KG1 (cell line): ENCODE measurements at regions not wholly inside any gene's neighbourhood (a gene's known extent, or its start where the extent isn't known, plus 50 kb on each side); places are given as distances from the start of the nearest gene placed in this dataset.
"Not testable (repeated sequence)": the region's sequence is repeated elsewhere in the genome, so short reads cannot be mapped to it uniquely, and the experiment has no call there.

Source experiments
- DNase-seq: peaks from one replicate; lab custom pipeline; 2025; lab: John Stamatoyannopoulos, UW

- no peak for DNase-seq
Observed at GRCh38 chr6:76774781-76775384, 688.4 kb downstream of the HTR1B start.

- DNase-seq = no peak
Observed at GRCh38 chr6:76772951-76773350, 690.3 kb downstream of the HTR1B start.

DNA sequence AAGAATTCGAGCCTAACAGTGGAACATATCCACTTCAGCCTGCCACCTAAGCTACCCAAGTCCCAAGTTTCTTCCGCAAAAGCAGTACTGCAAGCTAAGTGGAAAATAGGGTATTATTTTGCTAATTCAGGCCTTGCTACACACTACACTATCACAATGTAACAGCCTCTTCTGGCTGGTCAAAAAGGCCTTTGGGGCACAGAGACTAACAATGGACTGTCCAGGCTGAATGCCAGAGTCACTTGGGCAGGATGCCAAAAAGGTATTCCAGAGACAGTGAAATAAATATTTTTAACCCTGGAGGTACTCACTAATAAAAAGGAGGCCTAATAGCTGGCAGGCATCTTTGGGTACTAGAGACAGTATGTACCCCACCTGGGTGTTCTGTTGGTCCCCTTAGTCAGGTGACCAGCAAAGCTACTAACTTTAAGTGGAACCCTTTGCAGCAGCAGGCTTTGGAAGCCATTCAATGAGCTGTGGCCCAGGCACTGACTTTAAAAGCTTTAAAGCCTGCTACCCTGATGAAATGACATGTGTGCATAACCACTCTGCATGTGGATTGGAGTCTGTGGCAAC, 692.1 kb downstream of the HTR1B start:
- DNase-seq = no peak

- no peak for DNase-seq
Observed at GRCh38 chr6:76770281-76770680, 693.0 kb downstream of the HTR1B start.

GRCh38 chr6:76768556-76768955, 694.7 kb downstream of the HTR1B start:
- DNase-seq = no peak

DNA sequence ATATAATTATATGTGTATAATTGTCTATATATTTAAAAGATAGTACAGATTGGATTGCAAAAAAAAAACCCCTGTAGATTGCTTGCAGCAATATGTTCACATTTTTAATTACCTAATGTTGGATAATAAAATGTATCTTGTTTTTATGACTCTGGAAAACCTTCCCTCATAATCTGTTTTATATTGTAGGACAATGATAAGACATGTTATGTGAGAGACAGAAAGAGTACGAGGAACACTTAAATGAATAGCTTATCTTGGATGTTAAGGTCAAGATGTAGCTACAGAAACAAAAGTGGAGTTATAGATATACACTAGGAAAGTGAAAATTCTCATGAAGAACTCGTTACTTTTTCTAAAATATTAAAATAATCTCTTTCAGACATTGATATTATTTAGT, 691.6 kb upstream of the IMPG1 start:
- no peak for DNase-seq

- no peak for DNase-seq
Observed at GRCh38 chr6:76752841-76753240, 680.4 kb upstream of the IMPG1 start.

DNA sequence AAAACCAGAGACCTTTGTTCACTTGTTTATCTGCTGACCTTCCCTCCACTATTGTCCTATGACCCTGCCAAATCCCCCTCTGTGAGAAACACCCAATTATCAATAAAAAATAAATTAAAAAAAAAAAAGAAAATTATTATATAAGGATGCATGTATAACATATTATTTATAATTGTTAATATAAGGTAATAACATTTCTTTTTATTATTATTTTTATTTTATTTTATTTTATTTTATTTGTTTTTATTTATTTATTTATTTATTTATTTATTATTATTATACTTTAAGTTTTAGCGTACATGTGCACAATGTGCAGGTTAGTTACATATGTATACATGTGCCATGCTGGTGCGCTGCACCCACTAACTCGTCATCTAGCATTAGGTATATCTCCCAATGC, 672.9 kb upstream of the IMPG1 start:
- not testable (repeated sequence) for DNase-seq

- not testable (repeated sequence) for DNase-seq
Observed at GRCh38 chr6:76744151-76744720, 671.8 kb upstream of the IMPG1 start.

DNA sequence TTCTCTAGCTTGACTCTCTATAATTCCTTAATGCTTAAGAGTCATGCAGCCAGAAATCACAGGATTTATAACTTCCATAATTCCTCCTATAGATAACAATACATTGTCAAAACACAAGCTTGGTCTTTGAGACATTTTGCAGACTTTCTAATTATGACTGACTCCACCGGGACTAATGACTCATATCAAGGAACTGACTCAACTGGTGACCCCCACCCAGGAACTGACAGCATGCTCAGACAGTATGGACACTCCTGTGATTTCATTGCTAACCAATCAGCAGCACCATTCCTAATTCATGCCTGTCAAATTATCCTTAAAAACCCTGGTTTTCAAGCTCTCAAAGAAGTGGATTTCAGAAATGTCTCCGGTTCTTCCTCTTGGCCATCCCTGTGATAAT, 670.5 kb upstream of the IMPG1 start:
- no peak for DNase-seq

- no peak for DNase-seq
Observed at GRCh38 chr6:76719449-76719848, 647.0 kb upstream of the IMPG1 start.

GRCh38 chr6:76708641-76709331, 636.3 kb upstream of the IMPG1 start:
- DNase-seq = no peak

DNA sequence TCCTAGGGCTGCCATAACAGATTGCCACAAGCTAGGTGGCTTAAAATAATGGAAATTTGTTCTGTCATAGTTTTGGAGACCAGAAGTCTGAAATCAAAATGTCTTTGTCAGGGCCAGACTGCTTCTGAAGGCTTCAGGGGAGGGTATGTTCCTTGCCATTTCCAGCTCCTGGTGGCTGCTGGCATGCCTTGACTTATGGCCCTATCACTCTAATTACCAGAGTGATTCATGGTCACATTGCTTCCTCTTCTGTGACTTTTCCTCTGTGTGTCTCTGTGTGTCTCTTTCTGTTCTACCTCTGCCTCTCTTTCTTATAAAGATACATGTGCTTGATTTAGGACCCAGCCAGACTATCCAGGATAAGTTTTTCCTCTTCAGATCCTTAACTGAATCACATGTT, 635.2 kb upstream of the IMPG1 start:
- DNase-seq = no peak

DNA sequence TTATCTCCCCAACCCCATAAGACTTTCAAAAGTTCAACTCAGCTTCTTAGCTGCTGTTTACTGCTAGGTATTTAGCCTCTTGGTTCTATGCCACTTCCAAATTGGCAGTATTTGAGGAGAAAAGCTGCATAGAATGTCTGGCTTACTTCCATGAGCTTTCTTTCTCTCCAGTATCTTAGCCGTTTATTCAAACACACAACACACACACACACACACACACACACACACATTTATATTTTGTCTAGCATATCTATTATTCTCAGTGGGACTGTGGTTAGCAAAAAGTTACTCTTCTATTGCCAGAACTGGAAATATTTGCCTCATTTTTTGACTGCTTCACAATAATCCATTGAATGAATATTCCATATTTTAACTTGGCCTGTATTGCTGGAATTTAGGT, 634.2 kb upstream of the IMPG1 start:
- DNase-seq = no peak

DNA sequence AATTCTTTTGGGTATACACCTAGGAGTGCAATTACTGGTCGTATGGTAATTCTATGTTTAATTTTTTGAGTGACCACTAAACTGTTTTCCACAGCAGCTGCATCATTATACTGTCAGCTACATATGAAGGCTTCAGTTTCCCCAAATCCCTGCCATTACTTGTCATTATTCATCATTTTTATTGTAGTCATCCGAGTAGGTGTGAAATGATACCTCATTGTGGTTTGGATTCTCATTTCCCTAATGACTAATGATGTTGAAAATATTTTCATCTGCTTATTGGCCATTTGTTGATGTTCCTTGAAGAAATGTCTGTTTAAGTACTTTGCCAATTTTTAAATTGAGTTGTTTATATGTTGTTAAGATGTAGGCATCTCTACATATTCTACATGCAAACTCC, 633.6 kb upstream of the IMPG1 start:
- DNase-seq = no peak

GRCh38 chr6:76703786-76704185, 631.3 kb upstream of the IMPG1 start:
- DNase-seq = no peak

DNA sequence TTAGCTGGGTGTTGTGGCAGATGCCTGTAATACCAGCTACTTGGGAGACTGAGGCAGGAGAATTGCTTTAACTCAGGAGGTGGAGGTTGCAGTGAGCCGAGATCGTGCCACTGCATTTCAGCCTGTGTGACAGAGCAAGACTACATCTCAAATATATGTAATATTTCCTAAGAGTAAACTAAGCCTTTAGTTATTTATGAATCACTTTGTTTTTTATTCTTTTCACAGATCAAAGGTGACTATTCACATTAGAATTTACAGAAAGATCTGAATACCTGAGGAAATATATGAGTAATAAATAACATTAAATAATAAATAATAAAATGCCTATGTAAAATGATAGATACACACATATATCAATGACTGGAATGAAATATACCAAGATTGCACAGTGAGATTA, 630.8 kb upstream of the IMPG1 start:
- DNase-seq = no peak

- DNase-seq = no peak
Observed at GRCh38 chr6:76702187-76702586, 629.7 kb upstream of the IMPG1 start.

GRCh38 chr6:76701610-76702009, 629.1 kb upstream of the IMPG1 start:
- no peak for DNase-seq

DNA sequence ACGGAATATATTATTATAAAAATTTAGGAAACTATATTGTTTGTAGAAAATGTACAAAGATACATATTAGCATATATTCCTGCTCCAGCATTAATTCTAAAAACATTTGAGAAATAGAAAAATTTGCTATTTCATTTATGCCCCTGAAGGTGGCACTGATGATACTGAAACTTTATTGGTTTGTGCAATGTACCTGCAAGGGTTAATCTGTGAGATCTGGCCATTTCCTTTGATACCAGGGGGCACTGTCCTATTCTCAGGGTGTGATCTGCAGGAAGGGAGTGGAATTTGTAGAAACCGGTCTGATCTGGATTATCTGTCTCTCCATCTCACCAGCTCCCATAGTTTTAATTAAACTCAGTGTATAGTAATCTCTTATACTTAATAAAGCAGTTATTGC, 625.1 kb upstream of the IMPG1 start:
- DNase-seq = no peak

DNA sequence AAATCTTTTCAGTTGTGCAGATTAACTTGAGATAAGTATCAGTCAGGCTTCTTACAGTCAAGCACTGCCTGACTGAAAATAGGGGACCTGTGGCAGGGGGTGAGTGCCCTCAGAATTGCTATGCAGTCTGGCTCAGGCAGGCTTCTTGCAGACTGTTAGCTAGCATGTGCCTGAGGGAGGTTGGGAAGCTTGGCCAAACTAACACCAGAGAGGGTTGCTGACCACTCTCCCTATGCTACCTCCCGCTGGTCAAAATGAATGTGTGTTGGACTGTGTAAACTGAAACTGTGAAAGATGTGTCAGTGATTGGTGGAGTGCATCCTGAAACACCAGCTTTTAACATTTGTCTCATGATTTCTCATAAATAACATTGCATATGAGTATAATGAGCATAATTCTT, 622.3 kb upstream of the IMPG1 start:
- DNase-seq = no peak

DNA sequence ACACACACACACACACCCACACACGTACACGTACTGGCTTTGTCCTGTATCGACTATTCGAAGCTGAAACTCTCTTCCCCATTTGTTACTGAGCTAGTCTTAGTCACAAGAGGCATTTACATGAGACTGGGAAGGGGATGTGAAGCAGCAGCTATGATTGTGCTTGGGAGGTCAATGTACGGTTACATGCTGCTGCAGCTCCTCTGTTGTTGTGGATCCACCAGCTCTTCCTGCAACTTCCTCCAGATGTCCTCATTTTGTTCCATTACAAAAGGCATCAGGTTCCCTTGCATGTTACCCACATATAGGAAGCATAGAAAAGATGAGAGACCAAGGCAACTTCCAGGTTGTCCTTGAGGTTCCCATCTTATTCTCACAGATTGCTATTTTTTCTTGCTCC, 612.4 kb upstream of the IMPG1 start:
- DNase-seq = no peak

DNA sequence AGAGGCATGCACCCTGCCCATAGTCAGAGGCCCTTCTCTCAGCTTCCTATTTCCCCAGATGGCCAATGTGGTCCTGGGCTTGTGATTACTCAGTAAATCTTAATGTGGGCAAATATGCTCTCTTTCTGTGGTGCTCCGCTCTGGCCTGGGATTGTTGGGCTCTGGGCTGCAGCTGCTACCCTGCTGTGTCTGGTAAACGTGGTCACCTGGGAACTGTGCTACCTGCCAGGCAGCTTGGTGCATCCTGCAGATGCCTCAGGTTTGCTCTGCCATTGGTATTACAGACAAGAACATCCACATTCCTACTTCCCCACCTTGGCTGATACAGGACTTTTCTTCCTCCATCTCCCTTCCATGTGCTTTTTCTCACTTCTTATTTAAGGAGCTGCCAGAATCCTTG, 611.5 kb upstream of the IMPG1 start:
- no peak for DNase-seq
